ENCODE measurements at regions not wholly inside any gene's neighbourhood (a gene's known extent, or its start where the extent isn't known, plus 50 kb on each side); places are given as distances from the start of the nearest gene placed in this dataset.

GRCh38 chr5:42036379-42036778 is 111.3 kb downstream of the FBXO4 start:
- intact Hi-C loops (cut with DNase I, micrococcal nuclease): no loop called here
- no peak for ATAC-seq (ENCODE audit: poor library complexity)
- no peaks in the 10 kb centered on the region for H3K36me3 ChIP-seq (ENCODE audit: insufficient read depth, low read length)
- Mint-ChIP-seq H3K4me3 (no peak overlapping the region), H3K4me1 (ENCODE audit: low read depth) (no peaks in the 10 kb centered on the region), H3K27ac (no peak overlapping the region), H3K27me3 (peaks cover 66% of the 10 kb centered on the region), H3K36me3 (ENCODE audit: low read depth) (no peaks in the 10 kb centered on the region), H3K9me3 (peaks cover 2% of the 10 kb centered on the region)
- no peak overlapping the region for H3K27ac ChIP-seq (ENCODE audit: low read depth in 1 of 2, low read length in 2 of 2)
- peaks cover 3 to 6% of the 10 kb centered on the region in 2 experiments for H3K27me3 ChIP-seq (ENCODE audit: control insufficient read depth in 1 of 2, insufficient read depth in 2 of 2, low read length in 2 of 2)
- TF ChIP-seq, protein P1, sequence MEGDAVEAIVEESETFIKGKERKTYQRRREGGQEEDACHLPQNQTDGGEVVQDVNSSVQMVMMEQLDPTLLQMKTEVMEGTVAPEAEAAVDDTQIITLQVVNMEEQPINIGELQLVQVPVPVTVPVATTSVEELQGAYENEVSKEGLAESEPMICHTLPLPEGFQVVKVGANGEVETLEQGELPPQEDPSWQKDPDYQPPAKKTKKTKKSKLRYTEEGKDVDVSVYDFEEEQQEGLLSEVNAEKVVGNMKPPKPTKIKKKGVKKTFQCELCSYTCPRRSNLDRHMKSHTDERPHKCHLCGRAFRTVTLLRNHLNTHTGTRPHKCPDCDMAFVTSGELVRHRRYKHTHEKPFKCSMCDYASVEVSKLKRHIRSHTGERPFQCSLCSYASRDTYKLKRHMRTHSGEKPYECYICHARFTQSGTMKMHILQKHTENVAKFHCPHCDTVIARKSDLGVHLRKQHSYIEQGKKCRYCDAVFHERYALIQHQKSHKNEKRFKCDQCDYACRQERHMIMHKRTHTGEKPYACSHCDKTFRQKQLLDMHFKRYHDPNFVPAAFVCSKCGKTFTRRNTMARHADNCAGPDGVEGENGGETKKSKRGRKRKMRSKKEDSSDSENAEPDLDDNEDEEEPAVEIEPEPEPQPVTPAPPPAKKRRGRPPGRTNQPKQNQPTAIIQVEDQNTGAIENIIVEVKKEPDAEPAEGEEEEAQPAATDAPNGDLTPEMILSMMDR (IDR thresholded peaks at IDR 0.05): no peak
- H3K9me3 ChIP-seq (ENCODE audit: control insufficient read depth in 1 of 2, insufficient read depth in 1 of 2, low read length in 2 of 2): no peaks in the 10 kb centered on the region
- CTCF ChIA-PET: no interaction called here
- no peaks in the 10 kb centered on the region for H3K4me1 ChIP-seq (ENCODE audit: insufficient read depth, low read length)
- H3K4me3 ChIP-seq (ENCODE audit: low read length): no peak overlapping the region
- POLR2A ChIA-PET: no interaction called here
- no peak for DNase-seq

DNA sequence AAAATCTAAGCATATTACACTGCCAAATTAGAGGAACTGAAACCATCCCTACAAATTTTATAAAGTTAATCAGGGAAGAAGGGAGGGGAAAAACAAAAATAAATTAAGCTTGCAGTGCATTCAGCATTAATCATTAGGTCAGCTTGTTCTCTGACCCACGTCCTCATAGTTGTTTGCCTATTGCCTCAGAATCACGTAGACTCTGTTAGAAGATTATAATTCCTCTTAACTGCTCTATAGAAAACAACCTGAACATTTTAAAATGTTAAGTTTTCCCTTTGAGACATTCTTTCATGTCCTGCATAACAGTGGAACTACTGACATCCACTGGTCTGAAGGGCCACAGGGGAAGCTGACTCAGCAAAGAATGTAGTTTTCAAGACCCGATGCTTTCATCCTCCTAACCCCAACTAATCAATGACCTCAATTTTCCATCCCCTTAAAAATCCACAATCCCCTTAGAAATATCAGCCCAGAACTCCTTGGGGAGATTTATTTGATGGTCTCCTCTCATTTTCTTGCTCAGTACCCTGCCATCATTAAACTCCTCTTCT is 112.4 kb downstream of the FBXO4 start:
- ChIA-PET CTCF (interaction anchor here (1.0 kb wide), 1 partner anchor 20 kb away, joined by 3 read pairs; no protein-coding TSS in a partner anchor), POLR2A (no interaction called here)
- no peaks in the 10 kb centered on the region for H3K4me1 ChIP-seq (ENCODE audit: insufficient read depth, low read length)
- no peaks in the 10 kb centered on the region for H3K9me3 ChIP-seq (ENCODE audit: control insufficient read depth in 1 of 2, insufficient read depth in 1 of 2, low read length in 2 of 2)
- Mint-ChIP-seq H3K9me3 (no peaks in the 10 kb centered on the region), H3K27me3 (peaks cover 61% of the 10 kb centered on the region), H3K36me3 (ENCODE audit: low read depth) (no peaks in the 10 kb centered on the region), H3K4me3 (no peak overlapping the region), H3K27ac (no peak overlapping the region), H3K4me1 (ENCODE audit: low read depth) (no peaks in the 10 kb centered on the region)
- no peak overlapping the region for H3K27ac ChIP-seq (ENCODE audit: low read depth in 1 of 2, low read length in 2 of 2)
- no peak for DNase-seq
- intact Hi-C loops (cut with DNase I, micrococcal nuclease): no loop called here
- H3K4me3 ChIP-seq (ENCODE audit: low read length): no peak overlapping the region
- TF ChIP-seq, protein P1 (IDR thresholded peaks at IDR 0.05): no peak
- no peaks in the 10 kb centered on the region for H3K36me3 ChIP-seq (ENCODE audit: insufficient read depth, low read length)
- no peak for ATAC-seq (ENCODE audit: poor library complexity)
- H3K27me3 ChIP-seq (ENCODE audit: control insufficient read depth in 1 of 2, insufficient read depth in 2 of 2, low read length in 2 of 2): peaks cover 3 to 6% of the 10 kb centered on the region in 2 experiments

GRCh38 chr5:42043400-42043799 is 118.3 kb downstream of the FBXO4 start:
- Mint-ChIP-seq H3K36me3 (ENCODE audit: low read depth) (no peaks in the 10 kb centered on the region), H3K4me1 (ENCODE audit: low read depth) (no peaks in the 10 kb centered on the region), H3K4me3 (no peak overlapping the region), H3K9me3 (no peaks in the 10 kb centered on the region), H3K27me3 (peaks cover 44% of the 10 kb centered on the region), H3K27ac (no peak overlapping the region)
- TF ChIP-seq, protein P1 (IDR thresholded peaks at IDR 0.05): no peak
- Histone ChIP-seq H3K4me1 (ENCODE audit: insufficient read depth, low read length) (no peaks in the 10 kb centered on the region), H3K27ac (ENCODE audit: low read depth in 1 of 2, low read length in 2 of 2) (no peak overlapping the region), H3K9me3 (ENCODE audit: control insufficient read depth in 1 of 2, insufficient read depth in 1 of 2, low read length in 2 of 2) (no peaks in the 10 kb centered on the region), H3K4me3 (ENCODE audit: low read length) (no peak overlapping the region), H3K36me3 (ENCODE audit: insufficient read depth, low read length) (no peaks in the 10 kb centered on the region), H3K27me3 (ENCODE audit: control insufficient read depth in 1 of 2, insufficient read depth in 2 of 2, low read length in 2 of 2) (peaks cover 0 to 10% of the 10 kb centered on the region in 2 experiments)
- DNase-seq (no peak), ATAC-seq (ENCODE audit: poor library complexity) (no peak)
- POLR2A ChIA-PET: no interaction called here
- CTCF ChIA-PET: interaction anchor here (2.0 kb wide), 1 partner anchor 14 kb away, joined by 4 read pairs; no protein-coding TSS in a partner anchor
- intact Hi-C loops (cut with DNase I, micrococcal nuclease): no loop called here

All from CD4-positive, alpha-beta T cell (primary cell).